K562 (cell line): ENCODE measurements at regions not wholly inside any gene's neighbourhood (a gene's known extent, or its start where the extent isn't known, plus 50 kb on each side); places are given as distances from the start of the nearest gene placed in this dataset.

ENCODE experiments used
- ATAC-seq: fragments of 200-7000 bp; cut with Tn5 transposase; 3 replicates; pipeline ENCODE4 v1.9.1; 2020; ENCODE audit warnings: moderate library complexity
- BruUV-seq: library from RNA; stranded (reverse); fragments of 400-500 nt; replicated peaks from 2 replicates; lab custom pipeline; 2021; lab: Mats Ljungman, UMichigan
- CTCF ChIA-PET: fragments of 300-600 bp; formaldehyde crosslinking; extraction: SDS; loops from one replicate; lab custom pipeline; 2021; ENCODE audit warnings: low intra/inter-chr PET ratio; lab: Yijun Ruan, JAX
- POLR2A ChIA-PET: fragments of 300-600, 350-650 bp; sonication (Branson Sonifier 250); formaldehyde crosslinking; extraction: SDS; loops from one replicate; lab custom pipeline; 2021; ENCODE audit warnings: antibody characterized with exemption, inconsistent platforms; lab: Yijun Ruan, JAX
- DNase-seq, 4 experiments: peaks; one replicate each; pipeline versions ENCODE4 v3.0.0 to v3.0.0-alpha.2; 2011 to 2018; ENCODE audit warnings: low spot score in 3 of 4, mixed read lengths in 3 of 4; ENCODE audit errors: extremely low read depth in 1 of 4
- FAIRE-seq: peaks from 2 replicates; lab custom pipeline; 2011; peaks lifted over from hg19 to GRCh38; lab: Jason Lieb, UNC
- H2AFZ ChIP-seq: 2 replicates; pipeline ENCODE4 v1.6.0; 2011; ENCODE audit warnings: low read depth, low read length, control low read depth, inconsistent platforms
- H3K27ac ChIP-seq: fragments of 200-600 bp; 3 replicates; pipeline ENCODE4 v1.8.0; 2011; ENCODE audit warnings: low read depth, mild to moderate bottlenecking, control low read depth, inconsistent platforms, low read length, moderate library complexity, mixed read lengths; ENCODE audit errors: extremely low read depth
- H3K27me3 ChIP-seq, 2 experiments: fragments of 300-600 bp in 1 of 2; 2 replicates in 1 of 2; 3 replicates in 1 of 2; pipeline versions ENCODE4 v1.6.0 to v1.8.0; 2011; ENCODE audit warnings: inconsistent platforms in 2 of 2, low read length in 2 of 2, mild to moderate bottlenecking in 1 of 2, mixed read lengths in 1 of 2, moderate library complexity in 1 of 2; ENCODE audit not compliant: control insufficient read depth in 2 of 2, insufficient read depth in 2 of 2
- H3K36me3 ChIP-seq: fragments of 300-600 bp; 3 replicates; pipeline ENCODE4 v1.8.0; 2011; ENCODE audit warnings: mild to moderate bottlenecking, low read length, inconsistent platforms; ENCODE audit not compliant: control insufficient read depth, insufficient read depth
- H3K4me1 ChIP-seq, 2 experiments: fragments of 200-600 bp in 1 of 2; replicated peaks in 1 of 2; 2 replicates in 1 of 2; 3 replicates in 1 of 2; pipeline versions ENCODE4 v1.5.1 to v1.8.0; 2011; ENCODE audit warnings: inconsistent platforms in 2 of 2, low read length in 2 of 2, mild to moderate bottlenecking in 1 of 2, mixed read lengths in 1 of 2, moderate library complexity in 1 of 2; ENCODE audit not compliant: control insufficient read depth in 2 of 2, insufficient read depth in 2 of 2
- H3K4me2 ChIP-seq: 2 replicates; pipeline ENCODE4 v1.6.1; 2011; ENCODE audit warnings: low read length, control low read depth, inconsistent platforms, mixed read lengths; ENCODE audit not compliant: insufficient read depth
- H3K4me3 ChIP-seq: fragments of 200-600 bp; sonication (generic), shearing (Covaris generic); 2 replicates; pipeline ENCODE4 v1.5.1; 2016; ENCODE audit warnings: control low read depth, inconsistent platforms
- H3K79me2 ChIP-seq: fragments of 200-600 bp; 3 replicates; pipeline ENCODE4 v1.8.0; 2011; ENCODE audit warnings: low read length, inconsistent platforms; ENCODE audit not compliant: control insufficient read depth, insufficient read depth
- H3K9ac ChIP-seq, 2 experiments: 2 replicates each; pipeline versions ENCODE4 v1.6.0 to v1.6.1; 2011; ENCODE audit warnings: low read depth in 2 of 2, low read length in 2 of 2, control low read depth in 1 of 2, inconsistent platforms in 1 of 2, mild to moderate bottlenecking in 1 of 2, mixed read lengths in 1 of 2; ENCODE audit not compliant: insufficient read depth in 1 of 2
- H3K9me1 ChIP-seq: one replicate; pipeline ENCODE4 v1.6.0; 2011; ENCODE audit warnings: inconsistent platforms, mild to moderate bottlenecking, low read length, moderate library complexity; ENCODE audit not compliant: control insufficient read depth, insufficient read depth
- H3K9me3 ChIP-seq: replicated peaks from 2 replicates; pipeline ENCODE4 v1.5.1; 2011; ENCODE audit warnings: low read depth, low read length, inconsistent platforms; ENCODE audit not compliant: control insufficient read depth, insufficient read depth
- H4K20me1 ChIP-seq: replicated peaks from 2 replicates; pipeline ENCODE4 v1.6.1; 2011; ENCODE audit warnings: low read length, inconsistent platforms, mixed read lengths; ENCODE audit not compliant: control insufficient read depth, insufficient read depth
- CEBPG ChIP-seq, 3 experiments: fragments of 200-800 bp in 1 of 3; sonication (Bioruptor generic) in 1 of 3; sonication (generic) in 1 of 3; formaldehyde crosslinking in 1 of 3; IDR thresholded peaks in 2 of 3; conservative IDR thresholded peaks in 1 of 3; 2 replicates each; pipeline versions ENCODE4 v1.6.1 to v1.8.0; 2016 to 2022; ENCODE audit warnings: missing compliant biosample characterization in 2 of 3, missing genetic modification characterization in 2 of 3, mild to moderate bottlenecking in 1 of 3, missing genetic modification reagents in 1 of 3
- HDAC8 ChIP-seq: fragments of 450-650 bp; IDR thresholded peaks from 2 replicates; pipeline ENCODE4 v1.6.1; 2016; ENCODE audit warnings: mild to moderate bottlenecking, missing genetic modification characterization, moderate library complexity, missing compliant biosample characterization
- JUND ChIP-seq, 2 experiments: IDR thresholded peaks; 2 replicates in 1 of 2; 3 replicates in 1 of 2; pipeline ENCODE4 v1.6.1; 2011; ENCODE audit warnings: borderline replicate concordance in 2 of 2, low read depth in 2 of 2, low read length in 2 of 2, improper control_type of control experiment in 1 of 2, missing biosample characterization in 1 of 2, missing genetic modification characterization in 1 of 2, missing genetic modification reagents in 1 of 2
- KAT8 ChIP-seq: fragments of 450-650 bp; IDR thresholded peaks from 2 replicates; pipeline ENCODE4 v1.6.1; 2016; ENCODE audit warnings: low read depth, mild to moderate bottlenecking
- KDM1A ChIP-seq, 2 experiments: fragments of 450-650 bp; IDR thresholded peaks; 2 replicates each; pipeline ENCODE4 v1.6.1; 2016; ENCODE audit warnings: mild to moderate bottlenecking in 2 of 2
- NCOA4 ChIP-seq: fragments of 450-650 bp; IDR thresholded peaks from 2 replicates; pipeline ENCODE4 v1.6.1; 2018; ENCODE audit warnings: mild to moderate bottlenecking; ENCODE audit not compliant: partially characterized antibody
- POLR2AphosphoS2 ChIP-seq: IDR thresholded peaks from 2 replicates; pipeline ENCODE4 v1.6.1; 2012; ENCODE audit warnings: low read length, improper control_type of control experiment
- POLR2B ChIP-seq: fragments of 450-650 bp; IDR thresholded peaks from 2 replicates; pipeline ENCODE4 v1.6.1; 2018; ENCODE audit warnings: low read depth; ENCODE audit not compliant: partially characterized antibody
- RBM34 ChIP-seq: fragments of 200-400 bp; formaldehyde crosslinking; IDR thresholded peaks from 2 replicates; pipeline ENCODE4 v1.6.1; 2018; ENCODE audit warnings: low read length, borderline replicate concordance; ENCODE audit not compliant: insufficient read depth
- SAP30 ChIP-seq: fragments of 200-600 bp; sonication (generic); IDR thresholded peaks from 2 replicates; pipeline ENCODE4 v1.6.1; 2012; ENCODE audit warnings: borderline replicate concordance, low read depth, mild to moderate bottlenecking, moderate library complexity, low read length, control low read depth, inconsistent platforms; ENCODE audit not compliant: insufficient read depth, poor library complexity, severe bottlenecking
- SETDB1 ChIP-seq: IDR thresholded peaks from one replicate; pipeline ENCODE4 v1.6.1; 2012; ENCODE audit warnings: low read length, control low read depth, inconsistent platforms
- SMARCC2 ChIP-seq: fragments of 450-650 bp; IDR thresholded peaks from 2 replicates; pipeline ENCODE4 v1.6.1; 2017; ENCODE audit warnings: antibody characterized with exemption, moderate library complexity, mild to moderate bottlenecking, low read depth
- SUPT5H ChIP-seq: fragments of 450-650 bp; IDR thresholded peaks from 2 replicates; pipeline ENCODE4 v1.6.1; 2016
- ZNF121 ChIP-seq: sonication (generic); formaldehyde crosslinking; conservative IDR thresholded peaks from 2 replicates; pipeline ENCODE4 v1.8.0; 2022; ENCODE audit warnings: missing genetic modification reagents
- ZNF408 ChIP-seq: fragments of 250-450 bp; sonication (Bioruptor Pico); IDR thresholded peaks from 2 replicates; pipeline ENCODE4 v1.4.0; 2020; ENCODE audit warnings: low read depth, mild to moderate bottlenecking, moderate library complexity
- WGBS: fragments of 100-300 bp; shearing (Covaris generic); methylation state at CpG from one replicate; pipeline ENCODE4 v1.1.6; 2016; ENCODE audit warnings: low coverage, mixed read lengths; ENCODE audit not compliant: insufficient coverage; ENCODE audit errors: missing lambda C conversion rate; 5-methylcytosine and 5-hydroxymethylcytosine counted together
- in situ Hi-C: fragments of 300-500 bp; cut with MboI; formaldehyde crosslinking; loops from 4 replicates; pipeline ENCODE4 v1.15.0; 2018; ENCODE audit warnings: inconsistent platforms, mixed read lengths
- intact Hi-C: fragments of 100-400 bp; cut with micrococcal nuclease; formaldehyde crosslinking; loops from 2 replicates; pipeline ENCODE4 v1.14.2; 2022

GRCh38 chr6:48919555-48919954, 543.5 kb downstream of the MMUT start:
- no peak overlapping the region for H3K27ac ChIP-seq
- in situ Hi-C loops (no loop called here), intact Hi-C loops (no loop called here)
- H3K36me3 ChIP-seq = no peaks in the 10 kb centered on the region
- FAIRE-seq = no peak
- TF ChIP-seq SMARCC2 (no peak), NCOA4 (no peak)
- H3K4me2 ChIP-seq = no peak overlapping the region
- H3K4me1 ChIP-seq = no peaks in the 10 kb centered on the region
- CTCF ChIA-PET = no interaction called here
- H3K4me3 ChIP-seq = no peak overlapping the region
- no peaks in the 10 kb centered on the region for H3K79me2 ChIP-seq
- H2AFZ ChIP-seq = no peak overlapping the region
- H3K9ac ChIP-seq = no peak overlapping the region
- DNase-seq = no peak
- no peaks in the 10 kb centered on the region for H3K9me1 ChIP-seq
- POLR2A ChIA-PET = no interaction called here
- no peaks in the 10 kb centered on the region for H4K20me1 ChIP-seq
- no peaks in the 10 kb centered on the region; the same call in 1 of the 2 replicates for H3K9me3 ChIP-seq
- no peak for ATAC-seq
- no TSS peak for BruUV-seq
- H3K27me3 ChIP-seq = no peaks in the 10 kb centered on the region

- no peak for DNase-seq
- Histone ChIP-seq H2AFZ (no peak overlapping the region), H3K4me2 (no peak overlapping the region)
- BruUV-seq = no TSS peak
- CTCF ChIA-PET = no interaction called here
- no peak for TF ChIP-seq ZNF408
- no peak for TF ChIP-seq ZNF121 (CRISPR knock-in tag)
- TF ChIP-seq RBM34 = no peak
- TF ChIP-seq POLR2AphosphoS2 = no peak
- no peak for TF ChIP-seq POLR2B
- TF ChIP-seq HDAC8 (tag) = no peak
- TF ChIP-seq KAT8 = no peak
- TF ChIP-seq SETDB1 = no peak
- no peak for TF ChIP-seq JUND (IDR thresholded peaks at IDR 0.05; ENCODE audit: borderline replicate concordance, low read depth, low read length)
- TF ChIP-seq JUND (tag; IDR thresholded peaks at IDR 0.05; ENCODE audit: borderline replicate concordance, low read depth, low read length) = no peak
- no peak for TF ChIP-seq KDM1A (IDR thresholded peaks at IDR 0.05)
- no peak for TF ChIP-seq CEBPG (CRISPR knock-in tag; IDR thresholded peaks at IDR 0.05)
- TF ChIP-seq CEBPG (tag; conservative IDR thresholded peaks at IDR 0.05 in 1 of 2, IDR thresholded peaks at IDR 0.05 in 1 of 2) = no peak
- no peak for TF ChIP-seq SUPT5H
- no peak for TF ChIP-seq SAP30
- TF ChIP-seq, all 486 proteins: peak for 0
- in situ Hi-C loops (no loop called here), intact Hi-C loops (no loop called here)
- H3K79me2 ChIP-seq = no peaks in the 10 kb centered on the region
- POLR2A ChIA-PET = no interaction called here
- no peak for FAIRE-seq
- no peak overlapping the region for H3K27ac ChIP-seq
- WGBS = 0% methylated on average over 2 of the region's 2 CpGs
- no peak overlapping the region for H3K9ac ChIP-seq
- no peaks in the 10 kb centered on the region for H4K20me1 ChIP-seq
- H3K27me3 ChIP-seq = no peaks in the 10 kb centered on the region
- no peaks in the 10 kb centered on the region; the same call in 1 of the 2 replicates for H3K9me3 ChIP-seq
- H3K36me3 ChIP-seq = no peaks in the 10 kb centered on the region
- H3K4me3 ChIP-seq = no peak overlapping the region
- H3K4me1 ChIP-seq = no peaks in the 10 kb centered on the region
- H3K9me1 ChIP-seq = no peaks in the 10 kb centered on the region
- ATAC-seq = no peak
These were observed 545.8 kb downstream of the MMUT start for GRCh38 chr6:48917233-48917632.
